H9 (cell line): ENCODE measurements at regions not wholly inside any gene's neighbourhood (a gene's known extent, or its start where the extent isn't known, plus 50 kb on each side); places are given as distances from the start of the nearest gene placed in this dataset.

Experiments
- DNase-seq: peaks from one replicate; pipeline ENCODE4 v3.0.0-alpha.2; 2017
- H2AFZ ChIP-seq: one replicate; pipeline ENCODE4 v1.6.1; 2013; ENCODE audit warnings: mild to moderate bottlenecking, low read length, control low read depth, moderate library complexity
- H2AK5ac ChIP-seq: 2 replicates; pipeline ENCODE4 v1.6.1; 2013; ENCODE audit warnings: low read length, control low read depth, mixed read lengths; ENCODE audit not compliant: insufficient read length
- H2BK120ac ChIP-seq: one replicate; pipeline ENCODE4 v1.6.1; 2013; ENCODE audit warnings: low read depth, mild to moderate bottlenecking, low read length, control low read depth, inconsistent platforms; ENCODE audit not compliant: poor library complexity, severe bottlenecking
- H2BK12ac ChIP-seq: 2 replicates; pipeline ENCODE4 v1.6.1; 2013; ENCODE audit warnings: low read length, control low read depth, mixed read lengths, low read depth; ENCODE audit not compliant: insufficient read length
- H2BK15ac ChIP-seq: 2 replicates; pipeline ENCODE4 v1.6.1; 2013; ENCODE audit warnings: low read depth, low read length, control low read depth
- H2BK20ac ChIP-seq: one replicate; pipeline ENCODE4 v1.6.1; 2013; ENCODE audit warnings: low read depth, mild to moderate bottlenecking, low read length, control low read depth, inconsistent platforms; ENCODE audit not compliant: poor library complexity, severe bottlenecking
- H2BK5ac ChIP-seq: 2 replicates; pipeline ENCODE4 v1.6.1; 2013; ENCODE audit warnings: low read length, control low read depth, mixed read lengths; ENCODE audit not compliant: insufficient read length
- H3K14ac ChIP-seq: 2 replicates; pipeline ENCODE4 v1.6.1; 2013; ENCODE audit warnings: low read length, control low read depth; ENCODE audit not compliant: insufficient read depth
- H3K18ac ChIP-seq: 2 replicates; pipeline ENCODE4 v1.6.1; 2013; ENCODE audit warnings: low read depth, mild to moderate bottlenecking, mixed read lengths, low read length, control low read depth; ENCODE audit not compliant: insufficient read length
- H3K23ac ChIP-seq: 2 replicates; pipeline ENCODE4 v1.6.1; 2013; ENCODE audit warnings: low read length, control low read depth, mixed read lengths, low read depth; ENCODE audit not compliant: insufficient read length
- H3K23me2 ChIP-seq: 2 replicates; pipeline ENCODE4 v1.6.1; 2013; ENCODE audit warnings: low read depth, mild to moderate bottlenecking, mixed read lengths, low read length, control low read depth; ENCODE audit not compliant: insufficient read length, poor library complexity, severe bottlenecking
- H3K27ac ChIP-seq: 2 replicates; pipeline ENCODE4 v1.5.1; 2013; ENCODE audit warnings: low read length, control low read depth, mixed read lengths, low read depth; ENCODE audit not compliant: insufficient read length
- H3K27me3 ChIP-seq: 2 replicates; pipeline ENCODE4 v1.6.1; 2013; ENCODE audit warnings: low read length, control low read depth, inconsistent platforms; ENCODE audit not compliant: insufficient read depth
- H3K4ac ChIP-seq: 2 replicates; pipeline ENCODE4 v1.6.1; 2013; ENCODE audit warnings: low read depth, mild to moderate bottlenecking, control low read depth, inconsistent platforms, low read length, moderate library complexity
- H3K4me1 ChIP-seq: 2 replicates; pipeline ENCODE4 v1.6.1; 2013; ENCODE audit warnings: low read length, control low read depth, inconsistent platforms; ENCODE audit not compliant: insufficient read depth
- H3K4me2 ChIP-seq: 2 replicates; pipeline ENCODE4 v1.6.1; 2013; ENCODE audit warnings: low read length, control low read depth, mixed read lengths; ENCODE audit not compliant: insufficient read length, insufficient read depth
- H3K56ac ChIP-seq: 2 replicates; pipeline ENCODE4 v1.6.1; 2013; ENCODE audit warnings: low read depth, mild to moderate bottlenecking, mixed read lengths, low read length, control low read depth; ENCODE audit not compliant: insufficient read length
- H3K79me1 ChIP-seq: 2 replicates; pipeline ENCODE4 v1.6.1; 2013; ENCODE audit warnings: low read depth, mild to moderate bottlenecking, moderate library complexity, low read length, control low read depth, inconsistent platforms; ENCODE audit not compliant: insufficient read depth, poor library complexity, severe bottlenecking
- H3K79me2 ChIP-seq: 2 replicates; pipeline ENCODE4 v1.6.1; 2013; ENCODE audit warnings: low read length, control low read depth, inconsistent platforms; ENCODE audit not compliant: insufficient read depth
- H3K9ac ChIP-seq: 2 replicates; pipeline ENCODE4 v1.6.1; 2013; ENCODE audit warnings: low read length, control low read depth, mixed read lengths; ENCODE audit not compliant: insufficient read length; ENCODE audit errors: extremely low read depth
- H3K9me3 ChIP-seq: one replicate; pipeline ENCODE4 v1.6.1; 2013; ENCODE audit warnings: low read depth, low read length, inconsistent platforms; ENCODE audit not compliant: control insufficient read depth
- H3T11ph ChIP-seq: one replicate; pipeline ENCODE4 v1.6.1; 2013; ENCODE audit warnings: mild to moderate bottlenecking, low read length, control low read depth, inconsistent platforms
- H4K20me1 ChIP-seq: one replicate; pipeline ENCODE4 v1.6.1; 2013; ENCODE audit not compliant: control insufficient read depth, insufficient read length, insufficient read depth
- H4K5ac ChIP-seq: 2 replicates; pipeline ENCODE4 v1.6.1; 2013; ENCODE audit warnings: low read depth, mild to moderate bottlenecking, mixed read lengths, low read length, control low read depth; ENCODE audit not compliant: insufficient read length
- H4K8ac ChIP-seq: replicated peaks from 2 replicates; pipeline ENCODE4 v1.6.1; 2013; ENCODE audit warnings: low read length, control low read depth, mixed read lengths, low read depth; ENCODE audit not compliant: insufficient read length
- H4K91ac ChIP-seq: 2 replicates; pipeline ENCODE4 v1.6.1; 2013; ENCODE audit warnings: low read depth, mild to moderate bottlenecking, moderate library complexity, mixed read lengths, low read length, control low read depth; ENCODE audit not compliant: insufficient read length
- H3K27ac Mint-ChIP-seq, 3 experiments: 2 replicates in 2 of 3; 3 replicates in 1 of 3; pipeline ENCODE4 v1.8.0; 2020 to 2021; ENCODE audit warnings: mixed read lengths in 3 of 3, mild to moderate bottlenecking in 1 of 3, moderate library complexity in 1 of 3
- H3K27me3 Mint-ChIP-seq: 2 replicates; pipeline ENCODE4 v1.8.0; 2021; ENCODE audit warnings: low read depth, mild to moderate bottlenecking, moderate library complexity, mixed read lengths
- H3K36me3 Mint-ChIP-seq, 3 experiments: 2 replicates in 2 of 3; 3 replicates in 1 of 3; pipeline ENCODE4 v1.8.0; 2020 to 2021; ENCODE audit warnings: low read depth in 3 of 3, mixed read lengths in 3 of 3; ENCODE audit not compliant: insufficient read depth in 1 of 3
- H3K4me1 Mint-ChIP-seq, 2 experiments: 2 replicates each; pipeline ENCODE4 v1.8.0; 2020; ENCODE audit warnings: mixed read lengths in 2 of 2
- H3K4me3 Mint-ChIP-seq, 2 experiments: 2 replicates in 1 of 2; 3 replicates in 1 of 2; pipeline ENCODE4 v1.8.0; 2020 to 2021; ENCODE audit warnings: mild to moderate bottlenecking in 2 of 2, mixed read lengths in 2 of 2, moderate library complexity in 1 of 2
- H3K9me3 Mint-ChIP-seq, 2 experiments: 2 replicates in 1 of 2; 3 replicates in 1 of 2; pipeline ENCODE4 v1.8.0; 2020; ENCODE audit warnings: mild to moderate bottlenecking in 2 of 2, mixed read lengths in 2 of 2, moderate library complexity in 1 of 2
- WGBS: extraction: QIAGEN DNeasy Blood & Tissue Kit; methylation state at CpG from one replicate; pipeline ENCODE4 v1.1.7; 2013; ENCODE audit warnings: missing lambda C conversion rate, low lambda C conversion rate, mixed read lengths; ENCODE audit not compliant: insufficient read length; ENCODE audit errors: extremely low coverage; 5-methylcytosine and 5-hydroxymethylcytosine counted together
- TF ChIP-seq, protein P1 (sequence below): fragments of 200-600 bp; sonication (generic); conservative IDR thresholded peaks from 3 replicates; pipeline ENCODE4 v1.8.0; 2021; ENCODE audit warnings: antibody characterized with exemption, mild to moderate bottlenecking

- Histone ChIP-seq H3K9ac (no peak overlapping the region), H3K56ac (no peak overlapping the region), H2AFZ (no peak overlapping the region), H2AK5ac (no peak overlapping the region), H3K27me3 (no peaks in the 10 kb centered on the region), H3K9me3 (no peaks in the 10 kb centered on the region), H3T11ph (no peak overlapping the region), H3K23me2 (no peaks in the 10 kb centered on the region), H3K14ac (no peak overlapping the region), H3K4ac (no peak overlapping the region), H4K91ac (no peak overlapping the region), H2BK5ac (no peak overlapping the region), H3K79me1 (no peaks in the 10 kb centered on the region), H3K4me2 (no peak overlapping the region), H3K4me1 (no peaks in the 10 kb centered on the region), H4K20me1 (no peaks in the 10 kb centered on the region), H4K8ac (no peak overlapping the region), H2BK15ac (no peak overlapping the region), H3K18ac (no peak overlapping the region), H4K5ac (no peak overlapping the region), H3K23ac (no peak overlapping the region), H3K79me2 (no peaks in the 10 kb centered on the region), H2BK20ac (no peak overlapping the region), H2BK120ac (no peak overlapping the region), H3K27ac (no peak overlapping the region), H2BK12ac (no peak overlapping the region)
- Mint-ChIP-seq H3K36me3 (no peaks in the 10 kb centered on the region; a peak in 1 of 7 replicates), H3K27ac (no peak overlapping the region), H3K27me3 (no peaks in the 10 kb centered on the region), H3K4me3 (no peak overlapping the region), H3K9me3 (no peaks in the 10 kb centered on the region; a peak in 1 of 5 replicates), H3K4me1 (peaks cover 1 to 4% of the 10 kb centered on the region in 2 experiments; a peak in 3 of 4 replicates)
- no peak for DNase-seq
- TF ChIP-seq, protein P1, sequence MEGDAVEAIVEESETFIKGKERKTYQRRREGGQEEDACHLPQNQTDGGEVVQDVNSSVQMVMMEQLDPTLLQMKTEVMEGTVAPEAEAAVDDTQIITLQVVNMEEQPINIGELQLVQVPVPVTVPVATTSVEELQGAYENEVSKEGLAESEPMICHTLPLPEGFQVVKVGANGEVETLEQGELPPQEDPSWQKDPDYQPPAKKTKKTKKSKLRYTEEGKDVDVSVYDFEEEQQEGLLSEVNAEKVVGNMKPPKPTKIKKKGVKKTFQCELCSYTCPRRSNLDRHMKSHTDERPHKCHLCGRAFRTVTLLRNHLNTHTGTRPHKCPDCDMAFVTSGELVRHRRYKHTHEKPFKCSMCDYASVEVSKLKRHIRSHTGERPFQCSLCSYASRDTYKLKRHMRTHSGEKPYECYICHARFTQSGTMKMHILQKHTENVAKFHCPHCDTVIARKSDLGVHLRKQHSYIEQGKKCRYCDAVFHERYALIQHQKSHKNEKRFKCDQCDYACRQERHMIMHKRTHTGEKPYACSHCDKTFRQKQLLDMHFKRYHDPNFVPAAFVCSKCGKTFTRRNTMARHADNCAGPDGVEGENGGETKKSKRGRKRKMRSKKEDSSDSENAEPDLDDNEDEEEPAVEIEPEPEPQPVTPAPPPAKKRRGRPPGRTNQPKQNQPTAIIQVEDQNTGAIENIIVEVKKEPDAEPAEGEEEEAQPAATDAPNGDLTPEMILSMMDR, result no peak
- no CpG with 5 or more reads among the region's 1 CpG for WGBS
These were observed 255.9 kb downstream of the PSAT1 start for GRCh38 chr9:78552802-78553201.
